Cardiac muscle cell (in vitro differentiated cells and primary cell): ENCODE measurements at regions not wholly inside any gene's neighbourhood (a gene's known extent, or its start where the extent isn't known, plus 50 kb on each side); places are given as distances from the start of the nearest gene placed in this dataset.

Source experiments
- DNase-seq, 2 donors: peaks; one replicate each; pipeline versions ENCODE4 v3.0.0 to v3.0.0-alpha.2; 2010 to 2017; ENCODE audit warnings: low read depth in 1 of 2, low spot score in 1 of 2
- H3K27ac ChIP-seq: fragments of 200-600 bp; sonication (generic); 2 replicates; pipeline ENCODE4 v1.5.1; 2016
- H3K27me3 ChIP-seq: fragments of 200-600 bp; sonication (generic); 2 replicates; pipeline ENCODE4 v1.6.0; 2016; ENCODE audit warnings: control low read depth
- H3K36me3 ChIP-seq: fragments of 200-600 bp; sonication (generic); 2 replicates; pipeline ENCODE4 v1.5.1; 2016; ENCODE audit warnings: control low read depth
- H3K4me1 ChIP-seq: fragments of 200-600 bp; sonication (generic); 2 replicates; pipeline ENCODE4 v1.8.1; 2017; ENCODE audit warnings: low read depth, mild to moderate bottlenecking, mixed run types
- H3K4me3 ChIP-seq: fragments of 200-600 bp; sonication (generic); 2 replicates; pipeline ENCODE4 v1.5.1; 2016; ENCODE audit warnings: mild to moderate bottlenecking
- H3K9me3 ChIP-seq: fragments of 200-600 bp; sonication (generic); 2 replicates; pipeline ENCODE4 v1.5.1; 2017; ENCODE audit warnings: low read depth, mild to moderate bottlenecking, control low read depth
- CTCF ChIP-seq: IDR thresholded peaks from 2 replicates; pipeline ENCODE4 v1.5.1; 2012; ENCODE audit warnings: low read depth, mild to moderate bottlenecking, low read length

GRCh38 chr2:66000901-66001300 lies 434.0 kb upstream of the MEIS1 start:
- Histone ChIP-seq H3K9me3 (no peaks in the 10 kb centered on the region), H3K4me3 (no peak overlapping the region), H3K36me3 (no peaks in the 10 kb centered on the region), H3K27me3 (no peaks in the 10 kb centered on the region), H3K27ac (no peak overlapping the region), H3K4me1 (no peaks in the 10 kb centered on the region)
- no peak for DNase-seq
- no peak for TF ChIP-seq CTCF

- H3K4me1 ChIP-seq: no peaks in the 10 kb centered on the region
- H3K27ac ChIP-seq: no peak overlapping the region
- H3K4me3 ChIP-seq: no peak overlapping the region
- no peaks in the 10 kb centered on the region for H3K27me3 ChIP-seq
- no peak for DNase-seq
- no peaks in the 10 kb centered on the region for H3K36me3 ChIP-seq
- TF ChIP-seq CTCF: no peak
- no peaks in the 10 kb centered on the region for H3K9me3 ChIP-seq
These were observed 435.1 kb upstream of the MEIS1 start for GRCh38 chr2:65999796-66000195.

- no peaks in the 10 kb centered on the region for H3K4me1 ChIP-seq
- H3K4me3 ChIP-seq: no peak overlapping the region
- no peaks in the 10 kb centered on the region for H3K27me3 ChIP-seq
- no peaks in the 10 kb centered on the region for H3K36me3 ChIP-seq
- H3K27ac ChIP-seq: no peak overlapping the region
- H3K9me3 ChIP-seq: no peaks in the 10 kb centered on the region
- DNase-seq: no peak
- TF ChIP-seq CTCF: no peak
These were observed 435.8 kb upstream of the MEIS1 start for GRCh38 chr2:65999103-65999502.

- DNase-seq: no peak
- Histone ChIP-seq H3K27ac (no peak overlapping the region), H3K9me3 (no peaks in the 10 kb centered on the region), H3K36me3 (no peaks in the 10 kb centered on the region), H3K27me3 (no peaks in the 10 kb centered on the region), H3K4me1 (no peaks in the 10 kb centered on the region), H3K4me3 (no peak overlapping the region)
- TF ChIP-seq CTCF: no peak
These were observed 437.0 kb upstream of the MEIS1 start for GRCh38 chr2:65997961-65998360.

- H3K9me3 ChIP-seq: no peaks in the 10 kb centered on the region
- no peak overlapping the region for H3K4me3 ChIP-seq
- no peaks in the 10 kb centered on the region for H3K36me3 ChIP-seq
- TF ChIP-seq CTCF: no peak
- no peaks in the 10 kb centered on the region for H3K4me1 ChIP-seq
- no peak overlapping the region for H3K27ac ChIP-seq
- DNase-seq: no peak
- H3K27me3 ChIP-seq: no peaks in the 10 kb centered on the region
These were observed 442.7 kb upstream of the MEIS1 start for GRCh38 chr2:65992198-65992554.
